ENCODE measurements at regions not wholly inside any gene's neighbourhood (a gene's known extent, or its start where the extent isn't known, plus 50 kb on each side); places are given as distances from the start of the nearest gene placed in this dataset.

- no peak for DNase-seq
- Histone ChIP-seq H3K27ac (no peak overlapping the region), H4K20me1 (ENCODE audit: insufficient read depth) (no peaks in the 10 kb centered on the region), H3K79me2 (ENCODE audit: low read depth) (no peaks in the 10 kb centered on the region), H3K4me2 (no peak overlapping the region), H3F3A (ENCODE audit: insufficient read depth, low read depth) (no peaks in the 10 kb centered on the region), H3K4me3 (no peak overlapping the region), H3K27me3 (ENCODE audit: insufficient read depth, low read depth) (0 out of 2 replicates have a peak, but pooled peaks cover 2% of the 10 kb centered on the region), H3K9me3 (ENCODE audit: insufficient read depth, low read depth) (no peaks in the 10 kb centered on the region), H3K9me2 (ENCODE audit: insufficient read depth) (no peaks in the 10 kb centered on the region), H2AFZ (no peak overlapping the region), H3K36me3 (ENCODE audit: low read depth) (no peaks in the 10 kb centered on the region), H3K4me1 (replicated peaks; ENCODE audit: insufficient read depth) (no peaks in the 10 kb centered on the region)
- ChIA-PET POLR2A (ENCODE audit: unreplicated experiment) (no interaction called here), CTCF (no interaction called here)
- intact Hi-C loops (cut with micrococcal nuclease; ENCODE audit: unreplicated experiment), result no loop called here
- no peak for TF ChIP-seq EZH2 (IDR thresholded peaks at IDR 0.05; ENCODE audit: low read depth)
- TF ChIP-seq, protein P1, sequence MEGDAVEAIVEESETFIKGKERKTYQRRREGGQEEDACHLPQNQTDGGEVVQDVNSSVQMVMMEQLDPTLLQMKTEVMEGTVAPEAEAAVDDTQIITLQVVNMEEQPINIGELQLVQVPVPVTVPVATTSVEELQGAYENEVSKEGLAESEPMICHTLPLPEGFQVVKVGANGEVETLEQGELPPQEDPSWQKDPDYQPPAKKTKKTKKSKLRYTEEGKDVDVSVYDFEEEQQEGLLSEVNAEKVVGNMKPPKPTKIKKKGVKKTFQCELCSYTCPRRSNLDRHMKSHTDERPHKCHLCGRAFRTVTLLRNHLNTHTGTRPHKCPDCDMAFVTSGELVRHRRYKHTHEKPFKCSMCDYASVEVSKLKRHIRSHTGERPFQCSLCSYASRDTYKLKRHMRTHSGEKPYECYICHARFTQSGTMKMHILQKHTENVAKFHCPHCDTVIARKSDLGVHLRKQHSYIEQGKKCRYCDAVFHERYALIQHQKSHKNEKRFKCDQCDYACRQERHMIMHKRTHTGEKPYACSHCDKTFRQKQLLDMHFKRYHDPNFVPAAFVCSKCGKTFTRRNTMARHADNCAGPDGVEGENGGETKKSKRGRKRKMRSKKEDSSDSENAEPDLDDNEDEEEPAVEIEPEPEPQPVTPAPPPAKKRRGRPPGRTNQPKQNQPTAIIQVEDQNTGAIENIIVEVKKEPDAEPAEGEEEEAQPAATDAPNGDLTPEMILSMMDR (conservative IDR thresholded peaks at IDR 0.05), result no peak
- no TSS peak for BruUV-seq (replicated peaks)
Observed at GRCh38 chr4:16995451-16995850, 97.0 kb upstream of the LDB2 start.

GRCh38 chr4:16993956-16994840 lies 95.8 kb upstream of the LDB2 start:
- TF ChIP-seq EZH2 (IDR thresholded peaks at IDR 0.05; ENCODE audit: low read depth), result no peak
- TF ChIP-seq, protein P1 (conservative IDR thresholded peaks at IDR 0.05), result no peak
- Histone ChIP-seq H3K9me2 (ENCODE audit: insufficient read depth) (no peaks in the 10 kb centered on the region), H3K36me3 (ENCODE audit: low read depth) (no peaks in the 10 kb centered on the region), H4K20me1 (ENCODE audit: insufficient read depth) (no peaks in the 10 kb centered on the region), H3K27ac (no peak overlapping the region), H3K4me2 (no peak overlapping the region), H2AFZ (no peak overlapping the region), H3F3A (ENCODE audit: insufficient read depth, low read depth) (no peaks in the 10 kb centered on the region), H3K79me2 (ENCODE audit: low read depth) (no peaks in the 10 kb centered on the region), H3K27me3 (ENCODE audit: insufficient read depth, low read depth) (0 out of 2 replicates have a peak, but pooled peaks cover 2% of the 10 kb centered on the region), H3K4me1 (replicated peaks; ENCODE audit: insufficient read depth) (no peaks in the 10 kb centered on the region), H3K4me3 (no peak overlapping the region), H3K9me3 (ENCODE audit: insufficient read depth, low read depth) (no peaks in the 10 kb centered on the region)
- CTCF ChIA-PET, result no interaction called here
- no peak for DNase-seq
- BruUV-seq (replicated peaks), result no TSS peak
- intact Hi-C loops (cut with micrococcal nuclease; ENCODE audit: unreplicated experiment), result no loop called here
- POLR2A ChIA-PET (ENCODE audit: unreplicated experiment), result no interaction called here

- ChIA-PET CTCF (no interaction called here), POLR2A (ENCODE audit: unreplicated experiment) (no interaction called here)
- Histone ChIP-seq H2AFZ (no peak overlapping the region), H3K9me2 (ENCODE audit: insufficient read depth) (no peaks in the 10 kb centered on the region), H3F3A (ENCODE audit: insufficient read depth, low read depth) (no peaks in the 10 kb centered on the region), H3K27me3 (ENCODE audit: insufficient read depth, low read depth) (no peaks in the 10 kb centered on the region), H4K20me1 (ENCODE audit: insufficient read depth) (no peaks in the 10 kb centered on the region), H3K9me3 (ENCODE audit: insufficient read depth, low read depth) (no peaks in the 10 kb centered on the region), H3K27ac (no peak overlapping the region), H3K79me2 (ENCODE audit: low read depth) (no peaks in the 10 kb centered on the region), H3K36me3 (ENCODE audit: low read depth) (no peaks in the 10 kb centered on the region), H3K4me1 (replicated peaks; ENCODE audit: insufficient read depth) (no peaks in the 10 kb centered on the region), H3K4me3 (no peak overlapping the region), H3K4me2 (no peak overlapping the region)
- BruUV-seq (replicated peaks), result no TSS peak
- DNase-seq, result no peak
- TF ChIP-seq, protein P1 (conservative IDR thresholded peaks at IDR 0.05), result no peak
- intact Hi-C loops (cut with micrococcal nuclease; ENCODE audit: unreplicated experiment), result no loop called here
Observed at GRCh38 chr4:16992566-16993225, 94.3 kb upstream of the LDB2 start.
